Neural crest cell (in vitro differentiated cells): ENCODE measurements at regions not wholly inside any gene's neighbourhood (a gene's known extent, or its start where the extent isn't known, plus 50 kb on each side); places are given as distances from the start of the nearest gene placed in this dataset.
"Not testable (repeated sequence)": the region's sequence is repeated elsewhere in the genome, so short reads cannot be mapped to it uniquely, and the experiment has no call there.

Experiments
- DNase-seq: peaks from one replicate; pipeline ENCODE4 v3.0.0; 2021; ENCODE audit warnings: low read depth, mixed read lengths, low spot score
- H3K27ac Mint-ChIP-seq: one replicate; pipeline ENCODE4 v1.8.0; 2021; ENCODE audit warnings: mild to moderate bottlenecking, mixed read lengths; ENCODE audit not compliant: unreplicated experiment
- H3K27me3 Mint-ChIP-seq: 2 replicates; pipeline ENCODE4 v1.8.0; 2021; ENCODE audit warnings: low read depth, mild to moderate bottlenecking, mixed read lengths
- H3K36me3 Mint-ChIP-seq: 2 replicates; pipeline ENCODE4 v1.8.0; 2021; ENCODE audit warnings: low read depth, mild to moderate bottlenecking, mixed read lengths
- H3K4me1 Mint-ChIP-seq: 2 replicates; pipeline ENCODE4 v1.8.0; 2021; ENCODE audit warnings: mixed read lengths
- H3K4me3 Mint-ChIP-seq: one replicate; pipeline ENCODE4 v1.8.0; 2021; ENCODE audit warnings: mild to moderate bottlenecking, mixed read lengths
- H3K9me3 Mint-ChIP-seq: 2 replicates; pipeline ENCODE4 v1.8.0; 2021; ENCODE audit warnings: mixed read lengths
- TF ChIP-seq, protein P1 (sequence below): fragments of 200-600 bp; sonication (generic); conservative IDR thresholded peaks from 2 replicates; pipeline ENCODE4 v1.5.0; 2021; ENCODE audit warnings: antibody characterized with exemption, mild to moderate bottlenecking

DNA sequence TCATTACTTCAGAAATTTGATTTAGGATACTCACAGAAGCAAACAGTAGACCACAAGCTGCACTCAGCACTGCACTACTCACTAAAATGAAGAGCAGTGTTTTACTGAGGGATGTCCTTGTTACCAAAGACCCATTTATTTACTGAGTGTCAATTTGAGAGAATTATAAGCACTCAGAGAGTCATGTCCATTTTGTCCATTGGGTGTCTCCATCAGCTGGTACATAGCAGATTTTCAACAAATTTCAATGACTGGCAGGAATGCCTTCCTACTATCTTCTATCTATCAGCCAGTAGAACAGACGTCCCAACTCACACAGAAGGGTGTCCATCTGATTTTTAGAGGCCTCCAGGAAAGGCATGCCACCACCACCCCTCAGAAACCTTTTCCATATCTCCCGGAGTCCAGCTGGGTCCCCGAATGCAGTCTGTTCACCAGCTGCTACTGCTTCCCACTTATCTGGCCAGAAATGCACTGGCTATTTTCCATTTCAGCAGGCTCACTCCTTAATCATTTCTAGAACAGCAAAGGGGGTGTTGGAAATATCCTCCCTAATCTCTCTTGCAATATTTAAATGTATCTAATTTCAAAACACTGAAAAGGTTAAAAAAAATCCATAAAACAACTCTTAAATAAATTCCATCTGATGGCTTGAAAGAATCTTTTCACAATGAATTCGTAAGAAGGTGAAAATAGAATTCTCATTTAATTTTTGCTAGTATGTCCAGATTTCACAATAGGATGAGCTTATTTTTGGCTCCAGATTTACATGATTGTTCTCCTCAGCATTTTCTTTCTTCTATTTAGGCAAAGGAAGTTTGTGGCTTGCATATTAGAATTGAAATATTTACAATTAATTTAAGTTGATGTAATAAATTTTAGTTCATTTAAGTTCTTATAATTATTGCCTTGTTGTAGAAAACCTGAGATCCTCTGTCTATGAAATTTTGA is 1164.0 kb upstream of the CELF2 start:
- H3K27ac Mint-ChIP-seq = no peak overlapping the region
- H3K9me3 Mint-ChIP-seq = peaks cover 10% of the 10 kb centered on the region
- peaks cover 2% of the 10 kb centered on the region for H3K36me3 Mint-ChIP-seq
- no peaks in the 10 kb centered on the region for H3K27me3 Mint-ChIP-seq
- H3K4me1 Mint-ChIP-seq = no peaks in the 10 kb centered on the region
- TF ChIP-seq, protein P1, sequence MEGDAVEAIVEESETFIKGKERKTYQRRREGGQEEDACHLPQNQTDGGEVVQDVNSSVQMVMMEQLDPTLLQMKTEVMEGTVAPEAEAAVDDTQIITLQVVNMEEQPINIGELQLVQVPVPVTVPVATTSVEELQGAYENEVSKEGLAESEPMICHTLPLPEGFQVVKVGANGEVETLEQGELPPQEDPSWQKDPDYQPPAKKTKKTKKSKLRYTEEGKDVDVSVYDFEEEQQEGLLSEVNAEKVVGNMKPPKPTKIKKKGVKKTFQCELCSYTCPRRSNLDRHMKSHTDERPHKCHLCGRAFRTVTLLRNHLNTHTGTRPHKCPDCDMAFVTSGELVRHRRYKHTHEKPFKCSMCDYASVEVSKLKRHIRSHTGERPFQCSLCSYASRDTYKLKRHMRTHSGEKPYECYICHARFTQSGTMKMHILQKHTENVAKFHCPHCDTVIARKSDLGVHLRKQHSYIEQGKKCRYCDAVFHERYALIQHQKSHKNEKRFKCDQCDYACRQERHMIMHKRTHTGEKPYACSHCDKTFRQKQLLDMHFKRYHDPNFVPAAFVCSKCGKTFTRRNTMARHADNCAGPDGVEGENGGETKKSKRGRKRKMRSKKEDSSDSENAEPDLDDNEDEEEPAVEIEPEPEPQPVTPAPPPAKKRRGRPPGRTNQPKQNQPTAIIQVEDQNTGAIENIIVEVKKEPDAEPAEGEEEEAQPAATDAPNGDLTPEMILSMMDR = no peak
- no peak overlapping the region for H3K4me3 Mint-ChIP-seq
- DNase-seq = no peak

DNA sequence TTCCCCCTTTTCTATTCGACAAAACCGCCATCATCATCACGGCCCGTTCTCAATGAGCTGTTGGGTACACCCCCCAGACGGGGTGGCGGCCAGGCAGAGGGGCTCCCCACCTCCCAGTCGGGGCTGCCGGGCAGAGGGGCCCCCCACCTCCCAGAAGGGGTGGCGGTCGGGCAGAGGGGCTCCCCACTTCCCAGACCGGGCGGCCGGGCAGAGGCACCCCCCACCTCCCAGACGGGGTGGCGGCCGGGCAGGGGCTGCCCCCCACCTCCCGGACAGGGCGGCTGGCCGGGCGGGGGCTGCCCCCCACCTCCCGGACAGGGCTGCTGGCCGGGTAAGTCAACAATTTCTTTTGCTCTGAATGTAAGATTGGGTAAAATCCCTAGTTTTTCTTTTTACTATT is 1162.2 kb upstream of the CELF2 start:
- H3K27me3 Mint-ChIP-seq, H3K36me3 Mint-ChIP-seq, H3K4me3 Mint-ChIP-seq, H3K9me3 Mint-ChIP-seq, DNase-seq, H3K4me1 Mint-ChIP-seq, H3K27ac Mint-ChIP-seq: not testable (repeated sequence)

DNA sequence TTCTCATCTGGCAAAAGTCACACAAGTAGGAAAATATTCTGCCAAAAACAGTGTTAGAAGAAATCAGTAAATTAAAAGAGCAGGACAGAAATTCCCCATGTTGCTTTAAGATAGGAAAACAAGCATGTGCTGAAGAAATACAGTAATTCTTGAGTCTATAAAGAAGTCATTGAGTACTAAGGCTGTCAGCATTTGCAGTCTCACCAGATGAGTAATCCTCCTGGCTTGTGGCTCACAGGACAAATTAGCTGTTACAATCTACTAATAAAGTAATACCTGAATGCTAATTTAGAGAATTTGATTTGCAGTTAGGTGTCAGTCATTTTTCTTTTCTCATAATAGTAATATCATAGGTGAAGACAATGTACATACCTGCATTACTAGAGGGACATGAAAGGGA is 1158.9 kb upstream of the CELF2 start:
- H3K4me1 Mint-ChIP-seq = no peaks in the 10 kb centered on the region
- H3K4me3 Mint-ChIP-seq = no peak overlapping the region
- DNase-seq = no peak
- peaks cover 2% of the 10 kb centered on the region for H3K36me3 Mint-ChIP-seq
- TF ChIP-seq, protein P1 = no peak
- H3K27me3 Mint-ChIP-seq = no peaks in the 10 kb centered on the region
- no peak overlapping the region for H3K27ac Mint-ChIP-seq
- peaks cover 7% of the 10 kb centered on the region for H3K9me3 Mint-ChIP-seq

DNA sequence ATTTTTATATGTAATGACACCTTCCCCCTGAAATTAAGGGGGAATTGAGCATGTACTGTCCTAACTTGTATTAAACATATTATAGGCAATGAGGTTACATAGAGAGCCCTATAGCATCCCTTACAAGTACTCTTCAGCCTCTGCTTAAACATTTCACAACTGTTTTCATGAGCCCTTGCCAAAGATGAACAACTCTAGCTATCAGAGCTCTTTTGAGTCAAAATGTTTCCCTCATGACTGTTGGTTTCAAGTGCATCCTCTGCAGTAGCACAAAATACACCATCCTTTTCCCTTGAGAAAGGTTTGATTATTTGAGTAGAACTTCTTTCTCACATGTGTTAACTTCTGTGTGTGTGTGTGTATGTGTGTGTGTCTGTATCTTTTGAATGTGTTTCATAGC is 1157.6 kb upstream of the CELF2 start:
- Mint-ChIP-seq H3K9me3 (peaks cover 9% of the 10 kb centered on the region), H3K36me3 (peaks cover 2% of the 10 kb centered on the region), H3K27ac (no peak overlapping the region), H3K27me3 (no peaks in the 10 kb centered on the region), H3K4me1 (no peaks in the 10 kb centered on the region), H3K4me3 (no peak overlapping the region)
- no peak for DNase-seq
- TF ChIP-seq, protein P1 = no peak

DNA sequence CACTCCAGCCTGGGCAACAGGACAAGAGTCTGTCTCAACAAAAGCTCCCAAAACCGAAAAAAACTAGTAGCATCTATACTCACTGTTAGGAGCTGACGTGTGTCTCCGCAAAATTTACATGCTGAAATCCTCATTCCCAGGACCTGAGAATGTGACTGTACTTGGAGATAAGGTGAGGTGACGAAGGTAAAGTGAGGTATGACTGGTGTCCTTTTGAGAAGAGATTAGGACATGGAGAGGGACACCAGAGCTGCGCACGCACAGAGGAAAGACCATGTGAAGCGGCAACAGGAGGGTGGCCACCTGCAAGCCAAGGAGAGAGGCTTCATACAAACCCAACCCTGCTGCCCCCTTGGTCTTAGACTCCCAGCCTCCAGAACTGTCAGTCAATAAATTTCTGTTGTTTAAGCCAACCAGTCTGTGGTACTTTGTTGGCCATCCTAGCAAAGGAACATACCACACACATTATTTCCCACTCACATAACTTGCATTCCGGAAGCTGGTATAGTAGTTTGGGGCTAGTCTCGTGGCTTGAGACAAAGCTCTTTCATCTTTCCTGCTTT is 1154.0 kb upstream of the CELF2 start:
- H3K36me3 Mint-ChIP-seq = no peaks in the 10 kb centered on the region
- H3K4me1 Mint-ChIP-seq = no peaks in the 10 kb centered on the region
- DNase-seq = no peak
- H3K27me3 Mint-ChIP-seq = no peaks in the 10 kb centered on the region
- H3K27ac Mint-ChIP-seq = no peak overlapping the region
- H3K4me3 Mint-ChIP-seq = no peak overlapping the region
- H3K9me3 Mint-ChIP-seq = peaks cover 9% of the 10 kb centered on the region
- TF ChIP-seq, protein P1 = no peak

DNA sequence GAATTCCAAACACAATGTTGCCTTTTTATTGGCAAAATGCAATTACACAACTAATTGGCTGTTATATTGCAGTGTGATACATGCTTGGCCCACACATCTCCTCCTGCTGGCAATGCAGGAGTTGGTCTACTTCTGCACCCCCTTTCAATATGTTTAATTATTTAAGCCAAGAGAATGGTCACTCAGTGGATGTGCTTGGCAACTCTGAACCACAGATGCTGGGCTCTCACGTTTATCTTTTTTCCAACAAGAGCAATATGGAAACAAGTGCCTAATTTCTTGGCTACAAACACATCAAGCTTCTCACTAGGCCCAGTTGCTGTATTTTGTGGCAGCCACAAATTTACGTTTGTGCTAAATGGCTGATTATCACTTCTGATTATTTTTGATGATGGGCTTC is 1149.2 kb upstream of the CELF2 start:
- no peak for DNase-seq
- no peaks in the 10 kb centered on the region for H3K36me3 Mint-ChIP-seq
- no peaks in the 10 kb centered on the region for H3K27me3 Mint-ChIP-seq
- H3K9me3 Mint-ChIP-seq = peaks cover 2% of the 10 kb centered on the region
- TF ChIP-seq, protein P1 = peak; percentile 14
- H3K4me1 Mint-ChIP-seq = no peaks in the 10 kb centered on the region
- no peak overlapping the region for H3K4me3 Mint-ChIP-seq
- H3K27ac Mint-ChIP-seq = no peak overlapping the region
